ENCODE measurements at regions not wholly inside any gene's neighbourhood (a gene's known extent, or its start where the extent isn't known, plus 50 kb on each side); places are given as distances from the start of the nearest gene placed in this dataset.

DNA sequence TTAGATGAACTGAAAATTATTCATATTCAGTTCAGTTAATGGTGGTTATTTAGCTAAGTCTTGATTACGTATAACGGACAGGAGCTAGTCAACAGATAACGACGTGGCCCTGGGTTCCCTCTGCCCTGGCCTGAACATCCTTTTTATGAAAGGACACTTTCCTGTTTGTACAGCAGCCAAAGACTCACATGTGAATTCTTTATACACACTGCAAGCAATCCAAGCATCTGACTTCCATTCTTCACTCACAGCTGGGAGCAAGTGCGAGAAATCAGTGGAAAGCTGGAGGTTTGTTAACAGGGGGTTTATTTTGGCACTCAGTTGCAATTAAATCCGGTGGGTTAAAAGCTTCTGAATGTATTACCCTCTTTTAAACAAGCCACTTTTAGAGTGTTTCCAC lies 148.1 kb upstream of the GDF10 start:
- no peak for TF ChIP-seq SUZ12 (IDR thresholded peaks at IDR 0.05; ENCODE audit: extremely low read depth, insufficient read depth, insufficient read length)
- no peak for TF ChIP-seq ZNF274 (IDR thresholded peaks at IDR 0.05; ENCODE audit: low read depth, low read length)

All from NT2/D1 (cell line).